GM21619 (cell line): ENCODE measurements at regions not wholly inside any gene's neighbourhood (a gene's known extent, or its start where the extent isn't known, plus 50 kb on each side); places are given as distances from the start of the nearest gene placed in this dataset.
"Not testable (repeated sequence)": the region's sequence is repeated elsewhere in the genome, so short reads cannot be mapped to it uniquely, and the experiment has no call there.

ENCODE experiments used
- ATAC-seq: cut with Tn5 transposase; IDR thresholded peaks from one replicate; pipeline ENCODE4 v1.9.1; 2021; ENCODE audit not compliant: unreplicated experiment

DNA sequence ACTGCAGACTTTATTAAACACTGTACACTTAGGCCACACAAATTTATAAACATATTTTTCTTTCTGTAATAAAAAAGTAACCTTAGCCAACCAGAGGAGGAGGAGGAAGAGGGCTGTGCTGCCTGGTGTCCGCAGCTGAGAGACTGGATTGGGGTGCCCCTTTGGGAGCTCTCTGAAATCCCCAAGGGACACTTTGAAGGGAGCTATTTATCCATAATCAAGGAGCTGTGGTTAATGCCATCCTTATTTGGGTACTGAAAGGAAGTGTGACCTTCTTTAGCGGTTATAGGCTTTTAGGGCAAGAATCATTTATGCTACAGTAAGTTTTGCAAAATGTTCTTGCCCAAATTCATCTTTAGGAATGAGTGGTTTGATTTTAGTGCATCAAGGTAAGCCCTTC, 125.8 kb downstream of the RASSF10 start:
- no peak for ATAC-seq

DNA sequence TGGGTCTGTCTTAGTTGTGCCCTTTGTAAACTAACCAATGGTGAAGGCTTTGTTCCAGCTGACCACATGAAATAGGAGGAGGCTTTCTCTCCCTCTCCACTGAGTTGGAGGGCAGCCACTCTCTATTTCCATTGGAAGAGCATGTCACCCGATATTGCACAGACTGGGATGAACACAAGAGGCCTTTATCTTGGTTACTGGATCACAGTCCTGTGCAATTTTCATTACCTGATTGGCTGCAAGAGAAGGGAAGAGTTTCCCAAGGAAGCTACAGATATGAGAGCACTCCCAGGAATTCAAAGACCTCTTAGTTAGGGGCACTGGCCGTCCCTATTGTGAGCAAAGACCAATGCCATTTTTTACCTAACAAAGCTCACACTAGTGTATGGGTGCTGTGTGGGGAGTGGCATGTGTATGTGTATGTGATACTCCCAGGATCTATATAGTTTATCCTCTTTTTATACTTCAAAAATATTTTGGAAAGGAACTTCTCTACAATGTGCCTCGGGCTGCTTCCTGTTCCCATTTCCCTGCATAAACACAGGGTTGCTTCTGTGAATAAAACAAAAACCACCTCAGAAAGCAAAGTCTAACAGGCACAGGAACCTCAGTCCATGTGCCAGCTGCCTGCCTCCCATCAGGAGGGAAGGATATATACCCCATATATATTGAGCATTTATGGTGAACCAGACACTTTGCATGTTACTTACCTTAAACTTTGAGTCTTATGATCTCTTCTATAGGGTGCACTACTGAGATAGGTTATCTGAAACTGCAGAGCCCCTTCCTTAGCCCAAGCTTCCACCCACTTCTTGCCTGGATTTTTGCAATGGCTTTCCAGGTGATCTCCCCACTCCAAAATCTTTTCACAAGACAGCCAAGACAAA, 126.5 kb downstream of the RASSF10 start:
- ATAC-seq: no peak

DNA sequence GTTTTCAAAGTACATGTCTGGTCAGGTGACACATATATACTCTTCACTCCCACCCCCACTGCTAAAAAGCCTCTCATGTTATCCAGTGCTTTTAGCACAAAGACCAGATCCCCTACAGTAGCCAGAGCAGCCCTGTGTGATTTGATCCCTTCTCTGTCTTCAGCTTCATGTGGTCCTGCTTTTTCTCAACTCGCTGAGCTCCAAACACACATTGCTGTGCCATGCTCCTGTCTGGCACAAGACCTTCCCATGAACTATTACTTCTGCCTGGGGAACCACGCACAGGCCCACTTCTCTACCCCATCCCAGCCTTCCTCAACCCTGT, 127.1 kb downstream of the RASSF10 start:
- no peak for ATAC-seq

DNA sequence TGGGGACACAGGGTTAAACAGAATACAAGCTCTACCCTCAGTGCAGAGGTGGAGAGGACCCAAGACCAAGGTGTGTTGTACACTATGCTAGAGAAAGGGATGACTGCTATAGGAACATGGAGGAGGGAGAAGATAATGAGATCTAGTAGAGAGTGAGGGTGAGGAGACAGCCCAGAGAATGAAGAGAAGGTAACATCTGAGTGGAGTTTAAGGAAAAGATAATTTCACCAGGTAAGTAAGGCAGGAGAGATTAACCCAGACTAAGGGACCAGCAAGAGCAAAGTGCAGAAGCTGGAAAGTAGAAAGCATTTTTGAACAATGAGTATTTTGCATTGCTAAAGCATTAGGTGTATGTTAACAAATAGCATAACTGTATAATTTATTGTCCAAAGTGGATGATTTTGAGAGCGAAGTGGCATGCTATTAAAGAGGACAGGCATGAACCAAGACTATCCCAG, 128.8 kb downstream of the RASSF10 start:
- ATAC-seq: no peak

DNA sequence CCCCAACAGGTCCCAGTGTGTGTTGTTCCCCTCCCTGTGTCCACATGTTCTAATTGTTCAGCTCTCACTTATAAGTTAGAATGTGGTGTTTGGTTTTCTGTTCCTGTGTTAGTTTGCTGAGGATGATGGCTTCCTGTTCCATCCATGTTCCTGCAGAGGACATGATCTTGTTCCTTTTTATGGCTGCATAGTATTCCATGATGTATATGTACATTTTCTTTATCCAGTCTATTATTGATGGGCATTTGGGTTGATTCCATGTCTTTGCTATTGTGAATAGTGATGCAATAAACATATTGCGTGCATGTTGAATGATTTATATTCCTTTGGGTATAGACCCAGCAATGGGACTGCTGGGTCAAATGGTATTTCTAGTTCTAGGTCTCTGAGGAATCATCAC, 130.0 kb downstream of the RASSF10 start:
- not testable (repeated sequence) for ATAC-seq

DNA sequence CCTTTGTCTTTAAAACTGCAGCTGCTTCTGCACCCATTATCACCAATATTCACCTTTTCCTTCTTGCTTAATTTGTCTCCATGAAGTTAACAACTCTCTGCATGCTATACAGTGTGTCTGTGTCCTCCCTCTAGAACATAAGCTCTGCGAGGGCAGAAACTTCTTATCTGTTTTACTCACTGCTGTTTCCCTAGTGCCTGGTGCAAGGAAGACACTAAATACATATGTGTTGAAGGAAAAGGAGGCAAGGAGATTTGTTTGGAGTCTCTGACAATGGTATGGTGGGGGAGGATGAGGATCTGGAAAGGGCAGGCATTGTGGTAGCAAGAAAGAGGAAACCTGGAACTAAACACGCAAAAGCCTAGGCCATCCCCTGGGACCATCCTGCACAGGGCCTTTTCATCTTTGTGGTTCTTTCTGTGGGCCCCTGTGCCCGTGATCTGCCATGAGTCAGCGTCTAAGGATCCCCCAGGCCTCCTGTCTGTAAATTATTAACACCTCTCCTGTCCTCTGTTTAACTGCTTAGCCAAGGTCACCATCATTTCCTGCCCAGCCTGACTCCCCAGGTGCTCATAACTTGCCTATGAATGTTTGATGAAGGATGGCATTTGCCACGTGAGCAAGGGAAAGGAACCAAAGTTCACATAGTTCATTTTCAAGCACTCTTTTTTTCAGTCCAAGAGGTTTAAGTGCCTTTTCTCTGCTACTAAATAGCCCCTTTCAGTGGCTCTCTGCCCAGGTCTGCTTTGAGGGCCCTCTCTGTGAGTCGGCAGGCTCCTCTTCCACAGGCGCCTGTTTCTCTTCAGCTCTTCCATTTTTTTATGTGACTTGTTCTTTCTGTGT, 131.1 kb downstream of the RASSF10 start:
- ATAC-seq: peak; percentile 90

DNA sequence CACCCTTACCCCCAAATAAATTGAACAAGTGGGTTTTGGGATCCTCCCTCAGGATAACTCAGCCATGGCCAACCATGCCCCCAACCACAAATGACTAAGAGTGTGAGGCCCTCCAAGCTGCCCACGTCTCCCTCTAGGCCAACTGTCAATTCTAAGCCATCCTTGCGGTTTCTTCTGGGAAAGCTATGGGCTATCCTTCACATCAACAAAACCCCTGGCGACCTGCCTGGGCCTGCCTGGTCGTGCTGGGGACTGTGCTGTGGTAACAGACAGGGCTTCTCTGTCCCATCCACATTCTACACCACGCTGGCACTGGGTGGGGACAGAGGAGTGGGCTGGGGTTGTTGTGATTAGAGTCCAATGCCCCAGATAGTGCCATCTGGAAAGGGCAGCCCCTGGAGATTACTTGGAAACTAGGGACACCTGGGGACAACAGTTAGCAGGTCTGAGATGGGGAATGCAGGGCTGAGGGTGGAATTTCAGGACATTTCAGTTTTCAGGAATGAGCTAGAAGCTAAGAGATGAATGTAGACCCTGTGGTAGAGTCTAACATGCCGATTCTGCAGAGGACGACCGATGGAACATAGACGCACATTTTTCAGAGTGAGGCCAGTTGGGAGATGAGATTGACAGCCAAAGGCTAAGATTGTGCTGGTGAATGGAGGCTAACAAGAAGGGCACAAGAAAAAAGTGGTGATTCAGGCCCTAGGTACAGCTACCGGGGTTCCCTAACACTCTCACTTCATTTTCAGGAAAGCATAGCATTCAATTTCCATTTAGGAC, 131.9 kb downstream of the RASSF10 start:
- ATAC-seq: no peak

DNA sequence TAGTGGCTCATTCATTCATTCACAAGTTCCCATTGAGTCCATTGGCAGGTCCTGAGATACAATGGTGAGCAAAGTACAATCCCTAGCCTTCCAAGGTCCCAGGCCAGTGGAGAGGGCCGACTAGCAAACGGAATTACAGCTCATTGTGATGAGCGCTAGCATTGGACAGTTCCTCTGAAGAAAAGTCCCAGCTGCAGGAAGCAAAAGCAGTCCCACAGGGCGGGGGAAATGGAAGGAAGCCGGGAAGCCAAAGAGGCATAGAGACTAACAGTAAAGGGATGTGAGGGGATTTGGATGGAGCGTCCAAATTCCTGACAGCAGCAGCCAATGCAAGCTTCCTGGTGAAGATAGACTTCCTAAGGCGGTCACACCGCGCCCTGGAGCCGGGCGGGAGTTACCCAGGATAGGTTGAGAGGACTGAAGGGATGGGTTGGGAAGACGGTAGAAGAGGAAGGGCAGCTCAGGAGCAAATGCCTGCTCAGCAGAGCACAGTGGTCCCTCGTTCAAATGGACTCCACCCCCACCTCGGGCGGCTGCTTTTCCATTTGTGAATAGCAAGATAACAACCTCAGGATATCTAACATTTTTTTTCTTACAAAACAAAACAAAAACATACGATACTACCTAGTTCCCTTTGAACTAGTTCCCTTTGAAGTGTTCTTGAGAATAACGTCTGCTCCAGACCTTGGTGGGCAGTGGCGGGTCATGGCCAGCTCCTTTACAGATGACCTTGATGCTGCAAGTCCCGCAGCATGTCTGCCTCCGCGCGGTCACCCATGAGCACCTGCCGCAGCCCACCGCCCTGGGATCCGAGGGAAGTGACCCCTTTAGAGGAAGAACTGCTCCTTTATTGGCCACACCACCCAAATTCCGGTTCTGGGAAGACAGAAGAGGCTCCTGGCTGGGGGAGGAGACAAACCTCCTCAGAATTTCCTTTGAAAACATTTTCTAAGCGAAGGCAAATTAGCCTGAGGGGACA, 132.9 kb downstream of the RASSF10 start:
- no peak for ATAC-seq

DNA sequence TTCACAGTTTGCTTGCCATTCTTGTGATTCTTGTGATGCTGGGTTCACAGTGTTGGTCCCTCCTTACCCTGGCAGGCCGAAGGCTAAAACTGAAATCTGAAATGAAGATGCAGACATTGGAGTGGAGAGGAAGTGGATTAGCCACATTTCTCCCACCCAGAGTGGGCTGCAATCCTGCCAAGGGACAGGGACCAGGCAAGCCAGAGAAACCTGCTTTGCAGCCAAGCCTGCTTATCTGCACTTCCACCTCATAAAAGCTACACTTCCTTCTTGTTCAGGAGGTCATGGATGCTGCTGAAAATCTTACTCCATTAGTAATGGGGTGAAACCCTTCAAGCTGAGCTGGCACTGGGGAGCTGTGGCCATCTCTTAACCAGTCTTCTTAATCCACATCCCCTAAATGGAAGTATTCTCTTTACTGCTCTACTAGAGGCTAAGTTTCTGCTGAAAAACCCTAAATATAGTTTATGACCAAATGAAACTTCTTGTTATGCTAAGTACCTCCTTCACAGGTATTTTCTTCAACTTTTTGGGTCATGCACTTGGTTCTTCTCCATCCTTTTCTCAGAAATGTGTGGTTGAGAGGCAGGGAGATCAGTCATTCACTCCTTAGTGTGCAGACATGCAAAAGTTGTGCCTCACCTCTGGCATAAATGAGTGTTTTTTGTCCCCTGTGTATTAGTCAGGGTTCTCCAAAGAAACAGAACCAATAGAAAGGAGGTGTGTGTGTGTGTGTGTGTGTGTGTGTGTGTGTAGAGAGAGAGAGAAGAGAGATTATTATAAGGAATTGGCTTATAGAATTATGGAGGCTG, 133.9 kb upstream of the BMAL1 start:
- no peak for ATAC-seq

DNA sequence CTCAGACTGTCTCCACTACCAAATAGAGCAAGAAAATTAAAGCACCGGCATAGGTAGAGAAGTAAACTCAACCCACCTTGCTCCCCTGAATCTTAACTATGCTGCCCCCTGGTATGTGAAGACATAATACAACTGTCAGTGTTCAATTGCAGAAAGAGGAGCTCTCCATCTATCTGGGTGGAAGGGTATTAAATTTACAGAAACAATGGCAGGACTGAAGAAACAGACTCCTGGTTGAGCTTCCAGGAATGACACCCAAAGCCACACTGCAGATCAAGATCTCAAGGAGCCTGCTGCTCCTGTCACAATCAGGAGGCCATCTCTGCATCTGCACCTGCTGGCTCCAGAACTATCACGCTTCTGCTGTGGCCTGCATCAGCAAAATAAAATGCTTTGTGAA, 132.1 kb upstream of the BMAL1 start:
- ATAC-seq: no peak

DNA sequence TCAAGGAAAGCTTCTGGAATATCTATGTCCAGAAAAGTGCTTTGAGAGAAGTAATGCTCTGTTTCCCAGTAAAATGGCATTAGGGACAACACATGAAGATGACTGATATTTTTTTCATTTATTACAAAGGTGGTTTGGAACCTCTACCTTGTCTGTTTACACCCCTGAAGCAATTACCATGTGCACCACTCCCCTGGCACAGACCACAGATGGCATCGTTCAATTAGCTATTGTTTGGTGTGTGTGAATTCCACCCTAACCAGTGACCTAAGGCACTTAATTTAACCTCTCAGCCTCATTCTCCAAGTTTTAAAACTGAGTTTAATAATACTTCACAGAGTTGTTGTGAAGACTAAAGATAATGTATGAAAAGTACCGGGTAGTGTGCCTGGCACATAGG, 127.6 kb upstream of the BMAL1 start:
- ATAC-seq: no peak

DNA sequence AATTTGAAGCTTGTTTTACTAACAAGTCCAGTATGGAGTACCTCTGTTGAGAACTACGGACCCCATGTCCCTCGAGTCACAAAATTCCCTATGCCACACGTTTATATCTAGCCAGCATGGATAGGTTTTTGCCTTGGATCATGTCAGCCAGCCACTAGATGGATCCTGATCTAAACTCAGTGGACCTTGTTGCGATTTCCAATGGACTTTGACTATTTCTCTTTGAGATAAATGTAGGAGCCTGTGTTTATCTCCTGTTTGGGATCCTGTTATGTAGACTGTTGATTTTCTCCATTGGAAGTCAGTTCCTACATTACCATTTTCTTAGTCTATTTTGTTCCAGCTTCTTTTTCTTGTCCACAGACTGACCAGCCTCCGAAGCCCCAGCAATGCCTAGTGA, 127.1 kb upstream of the BMAL1 start:
- ATAC-seq: no peak

DNA sequence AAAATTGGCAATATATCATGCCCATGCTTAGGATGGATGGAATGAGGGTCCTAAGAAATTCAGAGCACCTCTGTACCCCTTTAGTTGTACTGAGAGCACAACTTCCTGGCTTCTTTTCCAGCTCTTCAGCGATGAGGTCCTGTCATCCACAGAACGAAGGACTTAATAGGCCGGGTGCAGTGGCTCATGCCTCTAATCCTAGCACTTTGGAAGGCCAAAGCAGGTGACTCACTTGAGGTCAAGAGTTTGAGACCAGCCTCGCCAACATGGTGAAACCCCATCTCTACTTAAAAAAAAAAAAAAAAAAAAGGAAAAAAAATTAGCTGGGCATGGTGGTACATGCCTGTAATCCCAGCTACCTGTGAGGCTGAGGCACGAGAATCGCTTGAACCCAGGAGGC, 125.3 kb upstream of the BMAL1 start:
- no peak for ATAC-seq

DNA sequence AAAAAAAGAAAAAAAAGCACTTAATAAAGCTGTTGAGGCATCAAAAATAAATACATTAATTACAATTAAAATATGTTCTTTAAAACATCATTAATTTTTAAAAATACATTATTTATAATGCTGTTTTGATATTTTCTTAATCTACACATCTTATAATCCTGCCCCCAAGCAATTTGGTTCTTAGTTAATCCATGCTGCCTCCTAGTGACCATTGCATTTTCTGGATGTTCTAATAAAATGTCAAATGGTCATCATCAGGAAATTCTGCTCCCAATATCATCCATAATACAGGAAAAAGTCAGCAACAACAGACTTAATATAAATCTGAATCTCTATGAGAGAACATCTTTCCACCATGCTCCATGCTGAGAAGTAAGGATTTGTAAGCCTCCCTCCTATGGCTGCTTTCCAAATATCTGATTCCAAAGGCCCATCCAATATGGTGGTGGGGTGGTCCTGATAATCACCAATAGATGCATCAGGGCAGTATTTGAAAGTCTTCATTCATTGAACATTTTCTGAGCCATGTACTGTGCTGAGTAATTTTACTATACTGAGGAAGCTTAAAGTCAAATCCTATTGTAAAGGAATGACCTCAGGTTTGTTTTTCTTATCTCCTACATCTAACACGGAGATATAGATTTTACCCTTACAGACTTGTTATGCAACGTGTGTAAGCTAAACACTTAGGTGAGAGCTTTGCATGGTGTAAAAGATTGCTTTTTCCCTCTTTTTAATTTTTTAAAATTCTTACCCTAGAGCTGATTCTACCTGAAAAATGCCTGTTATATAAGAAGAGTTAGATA, 124.7 kb upstream of the BMAL1 start:
- ATAC-seq: no peak

DNA sequence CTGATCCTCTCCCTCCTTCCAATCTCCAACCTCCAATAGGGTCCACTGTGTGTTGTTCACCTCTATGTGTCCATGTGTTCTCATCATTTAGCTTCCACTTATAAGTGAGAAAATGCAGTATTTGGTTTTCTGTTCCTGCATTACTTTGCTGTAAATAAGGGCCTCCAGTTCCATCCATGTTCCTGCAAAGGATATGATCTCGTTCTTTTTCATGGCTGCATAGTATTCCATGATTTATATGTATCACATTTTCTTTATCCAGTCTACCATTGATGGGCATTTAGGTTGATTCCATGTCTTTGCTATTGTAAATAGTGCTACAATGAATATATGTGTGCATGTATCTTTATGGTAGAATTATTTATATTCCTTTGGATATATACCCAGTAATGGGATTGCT, 123.2 kb upstream of the BMAL1 start:
- ATAC-seq: not testable (repeated sequence)

DNA sequence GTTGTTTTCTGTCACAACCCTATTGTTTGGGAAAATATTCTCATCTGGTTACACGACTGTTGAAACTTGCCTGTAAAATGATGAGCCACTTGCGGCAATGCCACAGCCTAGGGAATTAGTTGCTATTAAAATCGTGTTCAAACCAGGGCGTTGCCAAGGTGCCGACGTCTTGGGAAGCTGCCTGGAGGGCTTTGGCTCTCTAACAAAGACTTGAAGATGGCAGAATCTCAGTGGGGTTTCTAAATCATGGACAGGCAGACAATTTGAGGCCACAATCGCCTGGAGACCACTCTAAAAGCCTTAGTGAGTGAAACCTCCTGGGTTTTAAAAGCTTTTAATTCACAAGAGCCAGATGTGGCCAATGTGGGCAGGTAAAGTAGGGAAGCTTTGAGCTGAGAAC, 117.2 kb upstream of the BMAL1 start:
- ATAC-seq: no peak

DNA sequence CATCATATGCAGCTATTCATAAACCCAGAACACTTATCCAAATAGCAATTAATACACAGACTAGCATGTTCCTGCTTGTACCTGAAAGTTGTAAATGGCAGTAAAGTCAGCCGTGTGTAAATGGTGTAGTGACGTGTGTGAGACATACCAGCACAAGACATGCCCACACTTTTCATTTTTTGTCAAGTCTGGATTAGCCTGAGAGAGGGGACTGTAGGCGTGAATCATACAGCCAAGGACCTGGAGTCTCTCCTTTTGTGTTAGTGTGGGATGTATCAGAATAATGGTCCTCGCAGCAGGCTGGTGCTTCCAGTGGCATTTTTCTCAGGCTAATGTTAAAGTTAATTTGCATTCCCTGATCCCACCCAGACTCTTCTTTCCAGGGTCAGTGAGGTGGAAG, 116.8 kb upstream of the BMAL1 start:
- ATAC-seq: no peak

DNA sequence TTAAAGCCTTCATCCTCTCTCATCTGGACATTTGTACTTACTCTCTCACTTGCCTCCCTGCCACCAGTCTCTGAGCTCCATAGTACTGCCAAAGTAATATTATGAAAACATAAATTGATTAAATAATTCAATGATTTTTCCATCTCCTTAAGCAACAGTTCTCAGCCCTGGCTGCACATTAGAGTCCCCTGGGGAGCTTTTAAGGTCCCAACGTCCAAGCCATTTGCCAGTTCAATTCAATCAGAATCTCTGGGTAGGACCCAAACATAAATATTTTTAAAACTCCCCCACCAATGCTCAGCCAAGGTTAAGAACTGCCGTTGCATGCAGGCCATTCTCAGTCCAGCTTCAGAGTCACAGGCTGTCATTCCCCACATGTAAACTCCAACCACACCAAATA, 114.4 kb upstream of the BMAL1 start:
- no peak for ATAC-seq

DNA sequence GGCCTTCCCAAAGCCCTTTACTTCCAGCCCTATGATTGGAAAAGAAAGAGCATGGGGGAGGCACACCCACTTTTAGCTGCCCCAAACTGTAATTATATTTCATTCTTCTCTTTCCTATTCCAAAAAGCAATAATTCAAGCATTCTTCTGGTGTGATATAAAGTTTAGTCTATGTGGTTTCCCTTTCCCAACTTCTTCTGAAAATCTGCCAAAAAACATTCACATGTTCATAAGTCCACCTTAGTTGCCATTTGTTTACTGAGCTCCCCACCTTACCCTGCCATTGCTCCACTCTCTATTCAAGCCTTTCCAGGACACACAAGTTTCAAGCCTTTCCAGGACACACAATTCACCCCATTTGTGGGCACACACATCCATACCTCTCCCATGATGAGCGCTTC, 111.6 kb upstream of the BMAL1 start:
- ATAC-seq: no peak
